ENCODE measurements at regions not wholly inside any gene's neighbourhood (a gene's known extent, or its start where the extent isn't known, plus 50 kb on each side); places are given as distances from the start of the nearest gene placed in this dataset.
"Not testable (repeated sequence)": the region's sequence is repeated elsewhere in the genome, so short reads cannot be mapped to it uniquely, and the experiment has no call there.

GRCh38 chr5:6246820-6247437 is 131.4 kb downstream of the MED10 start:
- Histone ChIP-seq H3K9me3 (no peaks in the 10 kb centered on the region), H3K27ac (no peak overlapping the region), H3K4me3 (no peak overlapping the region), H3K27me3 (replicated peaks; ENCODE audit: insufficient read depth) (no peaks in the 10 kb centered on the region), H3K4me1 (replicated peaks) (no peaks in the 10 kb centered on the region), H3K36me3 (no peaks in the 10 kb centered on the region)
- intact Hi-C loops (cut with DNase I), result no loop called here
- DNase-seq (ENCODE audit: low spot score), result no peak
- 45% methylated on average over 4 of the region's 4 CpGs for WGBS
- TF ChIP-seq CTCF (IDR thresholded peaks at IDR 0.05) (no peak), POLR2AphosphoS5 (IDR thresholded peaks at IDR 0.05) (no peak), POLR2A (IDR thresholded peaks at IDR 0.05) (no peak)

GRCh38 chr5:6244339-6244714 is 134.0 kb downstream of the MED10 start:
- H3K9me3 ChIP-seq, result no peaks in the 10 kb centered on the region

DNA sequence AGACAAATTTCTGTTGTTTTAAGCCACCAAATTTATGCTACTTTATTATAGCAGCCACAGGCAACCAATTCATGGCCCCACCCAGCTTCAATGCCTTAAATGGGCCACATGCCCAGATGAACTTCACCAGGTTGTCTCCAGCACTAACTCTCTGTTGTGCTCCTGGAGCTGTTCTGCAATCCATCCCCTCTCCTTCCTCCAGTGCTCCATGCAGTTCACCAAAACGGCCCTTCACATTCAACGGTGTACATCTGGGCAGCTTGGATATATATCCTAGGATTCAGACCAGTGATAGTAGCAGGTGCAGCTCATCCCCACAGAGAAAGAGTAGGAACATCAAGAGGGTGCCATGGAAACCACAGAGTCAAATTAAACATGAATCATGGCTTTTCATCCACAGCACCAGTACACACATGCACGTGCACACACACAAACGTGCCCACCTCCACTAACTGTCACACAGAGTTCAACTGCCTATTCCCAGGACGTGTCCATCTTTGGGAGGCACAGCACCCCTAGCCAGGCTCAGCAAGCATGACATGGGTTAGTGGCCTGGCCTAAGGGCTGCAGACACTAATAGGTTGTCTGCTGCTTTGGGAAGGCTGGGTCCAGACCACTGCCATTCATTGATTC is 134.5 kb downstream of the MED10 start:
- no peaks in the 10 kb centered on the region for H3K27me3 ChIP-seq (replicated peaks; ENCODE audit: insufficient read depth)
- no peaks in the 10 kb centered on the region for H3K4me1 ChIP-seq (replicated peaks)
- H3K9me3 ChIP-seq, result no peaks in the 10 kb centered on the region
- WGBS, result 73% methylated on average over 5 of the region's 5 CpGs
- no peak overlapping the region for H3K27ac ChIP-seq
- H3K4me3 ChIP-seq, result no peak overlapping the region
- intact Hi-C loops (cut with DNase I), result no loop called here
- H3K36me3 ChIP-seq, result no peaks in the 10 kb centered on the region
- TF ChIP-seq CTCF (IDR thresholded peaks at IDR 0.05), result no peak
- no peak for TF ChIP-seq POLR2A (IDR thresholded peaks at IDR 0.05)
- TF ChIP-seq POLR2AphosphoS5 (IDR thresholded peaks at IDR 0.05), result no peak
- DNase-seq (ENCODE audit: low spot score), result no peak

More at GRCh38 chr5:6244339-6244714, 134.0 kb downstream of the MED10 start:
- Histone ChIP-seq H3K4me3 (no peak overlapping the region), H3K36me3 (no peaks in the 10 kb centered on the region), H3K27me3 (replicated peaks; ENCODE audit: insufficient read depth) (no peaks in the 10 kb centered on the region), H3K4me1 (replicated peaks) (no peaks in the 10 kb centered on the region), H3K27ac (no peak overlapping the region)
- no peak for TF ChIP-seq CTCF (IDR thresholded peaks at IDR 0.05)
- no peak for TF ChIP-seq POLR2A (IDR thresholded peaks at IDR 0.05)
- TF ChIP-seq POLR2AphosphoS5 (IDR thresholded peaks at IDR 0.05), result no peak
- intact Hi-C loops (cut with DNase I), result no loop called here
- 87% methylated on average over 2 of the region's 2 CpGs for WGBS
- DNase-seq (ENCODE audit: low spot score), result no peak

GRCh38 chr5:6241056-6241455 is 137.3 kb downstream of the MED10 start:
- H3K36me3 ChIP-seq; DNase-seq (ENCODE audit: low spot score); H3K27me3 ChIP-seq (replicated peaks; ENCODE audit: insufficient read depth); H3K27ac ChIP-seq; H3K4me3 ChIP-seq; H3K9me3 ChIP-seq; intact Hi-C loops (cut with DNase I); H3K4me1 ChIP-seq (replicated peaks): not testable (repeated sequence)

DNA sequence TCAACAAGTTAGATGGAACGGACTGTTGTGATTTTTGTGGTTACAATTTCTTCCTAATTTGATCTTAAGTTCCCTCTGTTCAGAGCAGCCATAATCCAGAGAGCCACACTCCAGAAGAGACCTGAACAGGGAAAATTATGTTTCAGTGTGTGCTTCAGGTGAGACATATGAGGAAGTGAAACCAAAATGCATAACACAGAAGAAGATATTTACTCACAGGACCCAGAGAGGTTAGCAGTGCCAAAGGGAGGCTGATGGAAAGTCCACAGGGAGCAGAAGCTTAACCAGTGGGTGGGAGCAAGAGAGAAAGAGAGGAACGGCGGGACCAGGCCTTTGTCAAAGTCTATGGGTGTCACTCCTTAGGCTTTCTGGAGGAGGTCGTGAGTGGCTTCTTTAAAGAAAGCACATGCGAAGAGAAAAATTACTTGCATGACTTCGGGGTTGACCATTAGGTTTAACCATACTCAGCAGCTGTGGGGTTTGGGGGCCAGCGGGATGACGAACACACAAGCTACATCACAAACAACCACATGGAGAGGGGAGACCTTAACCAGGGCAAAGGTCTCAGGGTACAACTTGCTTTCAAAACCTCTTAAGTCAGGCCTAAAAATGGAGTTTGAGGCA is 141.4 kb downstream of the MED10 start:
- DNase-seq (ENCODE audit: low spot score), result no peak
- H3K4me3 ChIP-seq, result no peak overlapping the region
- no peaks in the 10 kb centered on the region for H3K4me1 ChIP-seq (replicated peaks)
- no peaks in the 10 kb centered on the region for H3K36me3 ChIP-seq
- H3K27me3 ChIP-seq (replicated peaks; ENCODE audit: insufficient read depth), result no peaks in the 10 kb centered on the region
- intact Hi-C loops (cut with DNase I), result no loop called here
- H3K9me3 ChIP-seq, result no peaks in the 10 kb centered on the region
- TF ChIP-seq POLR2AphosphoS5 (IDR thresholded peaks at IDR 0.05) (no peak), CTCF (IDR thresholded peaks at IDR 0.05) (no peak), POLR2A (IDR thresholded peaks at IDR 0.05) (no peak)
- WGBS, result 95% methylated on average over 8 of the region's 8 CpGs
- H3K27ac ChIP-seq, result no peak overlapping the region
